Uterus (tissue), 2 donors: ENCODE measurements at regions not wholly inside any gene's neighbourhood (a gene's known extent, or its start where the extent isn't known, plus 50 kb on each side); places are given as distances from the start of the nearest gene placed in this dataset.

Source experiments
- POLR2A ChIP-seq, 2 donors: fragments of 450-650 bp; IDR thresholded peaks; one replicate each; pipeline ENCODE4 v1.6.1; 2016; ENCODE audit warnings: antibody characterized with exemption in 2 of 2, mild to moderate bottlenecking in 1 of 2, moderate library complexity in 1 of 2
- TF ChIP-seq, protein P1 (sequence below), 4 experiments: fragments of 200-600 bp in 2 of 4; fragments of 450-650 bp in 2 of 4; sonication (generic) in 2 of 4; IDR thresholded peaks; one replicate each; pipeline ENCODE4 v1.5.1; 2016 to 2019; ENCODE audit warnings: antibody characterized with exemption in 4 of 4, mild to moderate bottlenecking in 2 of 4, moderate library complexity in 1 of 4

DNA sequence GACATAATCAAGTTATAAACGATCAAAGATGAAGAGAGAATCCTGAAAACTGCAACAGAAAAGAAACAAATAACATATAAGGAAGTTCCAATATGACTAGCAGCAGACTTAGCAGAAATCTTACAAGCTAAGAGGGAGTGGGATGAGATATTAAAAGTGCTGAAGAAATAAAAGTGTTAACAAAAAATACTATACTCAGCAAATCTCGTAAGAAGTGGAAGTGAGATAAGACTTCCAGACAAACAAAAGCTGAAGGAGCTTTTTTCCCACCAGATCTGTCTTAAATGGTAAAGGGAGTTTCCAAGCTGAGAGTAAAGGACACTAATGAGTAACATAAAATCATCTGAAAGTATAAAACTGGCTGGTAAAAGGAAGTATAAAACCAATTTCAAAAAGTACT, 2036.0 kb upstream of the C9orf72 start:
- TF ChIP-seq, protein P1, sequence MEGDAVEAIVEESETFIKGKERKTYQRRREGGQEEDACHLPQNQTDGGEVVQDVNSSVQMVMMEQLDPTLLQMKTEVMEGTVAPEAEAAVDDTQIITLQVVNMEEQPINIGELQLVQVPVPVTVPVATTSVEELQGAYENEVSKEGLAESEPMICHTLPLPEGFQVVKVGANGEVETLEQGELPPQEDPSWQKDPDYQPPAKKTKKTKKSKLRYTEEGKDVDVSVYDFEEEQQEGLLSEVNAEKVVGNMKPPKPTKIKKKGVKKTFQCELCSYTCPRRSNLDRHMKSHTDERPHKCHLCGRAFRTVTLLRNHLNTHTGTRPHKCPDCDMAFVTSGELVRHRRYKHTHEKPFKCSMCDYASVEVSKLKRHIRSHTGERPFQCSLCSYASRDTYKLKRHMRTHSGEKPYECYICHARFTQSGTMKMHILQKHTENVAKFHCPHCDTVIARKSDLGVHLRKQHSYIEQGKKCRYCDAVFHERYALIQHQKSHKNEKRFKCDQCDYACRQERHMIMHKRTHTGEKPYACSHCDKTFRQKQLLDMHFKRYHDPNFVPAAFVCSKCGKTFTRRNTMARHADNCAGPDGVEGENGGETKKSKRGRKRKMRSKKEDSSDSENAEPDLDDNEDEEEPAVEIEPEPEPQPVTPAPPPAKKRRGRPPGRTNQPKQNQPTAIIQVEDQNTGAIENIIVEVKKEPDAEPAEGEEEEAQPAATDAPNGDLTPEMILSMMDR (IDR thresholded peaks at IDR 0.05), result no peak
- no peak for TF ChIP-seq POLR2A (IDR thresholded peaks at IDR 0.05)
